Stomach smooth muscle (tissue), 2 donors: ENCODE measurements at regions not wholly inside any gene's neighbourhood (a gene's known extent, or its start where the extent isn't known, plus 50 kb on each side); places are given as distances from the start of the nearest gene placed in this dataset.
"Not testable (repeated sequence)": the region's sequence is repeated elsewhere in the genome, so short reads cannot be mapped to it uniquely, and the experiment has no call there.

ENCODE experiments used
- H3K27ac ChIP-seq: one replicate; pipeline ENCODE4 v1.7.0; 2013; ENCODE audit warnings: mild to moderate bottlenecking, low read length, inconsistent platforms
- H3K27me3 ChIP-seq, 2 donors: one replicate each; pipeline ENCODE4 v1.7.0; 2013; ENCODE audit warnings: low read length in 2 of 2; ENCODE audit not compliant: insufficient read depth in 2 of 2, control insufficient read depth in 1 of 2
- H3K36me3 ChIP-seq, 2 donors: one replicate each; pipeline ENCODE4 v1.7.0; 2013; ENCODE audit warnings: low read length in 2 of 2; ENCODE audit not compliant: control insufficient read depth in 2 of 2, insufficient read depth in 2 of 2
- H3K4me1 ChIP-seq: one replicate; pipeline ENCODE4 v1.7.0; 2013; ENCODE audit warnings: low read length; ENCODE audit not compliant: control insufficient read depth, insufficient read depth
- H3K4me3 ChIP-seq, 2 donors: one replicate each; pipeline ENCODE4 v1.7.0; 2013; ENCODE audit warnings: low read length in 2 of 2
- H3K9ac ChIP-seq, 2 donors: one replicate each; pipeline ENCODE4 v1.7.0; 2013; ENCODE audit warnings: low read length in 2 of 2, mild to moderate bottlenecking in 1 of 2
- H3K9me3 ChIP-seq, 2 donors: one replicate each; pipeline ENCODE4 v1.7.0; 2013; ENCODE audit warnings: low read length in 2 of 2; ENCODE audit not compliant: control insufficient read depth in 2 of 2
- donor health status: healthy.
- donor health status: Pancreatic carcinoma.

DNA sequence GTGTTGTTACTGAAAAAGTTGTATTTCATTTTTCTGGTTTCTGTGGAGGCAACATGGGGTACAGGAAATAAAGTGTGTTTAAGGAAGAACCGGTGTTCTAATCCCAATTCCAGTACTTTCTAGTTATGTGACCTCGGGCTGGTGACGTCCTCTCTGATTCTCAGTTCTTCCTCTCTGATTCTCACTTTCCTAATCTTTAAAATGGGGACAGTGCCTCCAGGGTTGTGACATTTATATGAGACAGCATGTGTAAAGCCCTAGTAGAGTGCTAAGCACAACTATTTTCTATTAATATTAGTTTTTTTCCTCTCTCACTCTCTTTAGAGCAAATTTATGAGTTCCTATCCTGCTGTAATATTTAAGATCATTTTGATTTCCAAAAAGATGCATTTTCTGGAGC is 50.9 kb upstream of the PTPDC1 start:
- Histone ChIP-seq H3K27me3 (no peaks in the 10 kb centered on the region), H3K9me3 (no peaks in the 10 kb centered on the region), H3K27ac (no peak overlapping the region), H3K36me3 (no peaks in the 10 kb centered on the region), H3K9ac (no peak overlapping the region), H3K4me3 (no peak overlapping the region), H3K4me1 (peaks cover 12% of the 10 kb centered on the region)

DNA sequence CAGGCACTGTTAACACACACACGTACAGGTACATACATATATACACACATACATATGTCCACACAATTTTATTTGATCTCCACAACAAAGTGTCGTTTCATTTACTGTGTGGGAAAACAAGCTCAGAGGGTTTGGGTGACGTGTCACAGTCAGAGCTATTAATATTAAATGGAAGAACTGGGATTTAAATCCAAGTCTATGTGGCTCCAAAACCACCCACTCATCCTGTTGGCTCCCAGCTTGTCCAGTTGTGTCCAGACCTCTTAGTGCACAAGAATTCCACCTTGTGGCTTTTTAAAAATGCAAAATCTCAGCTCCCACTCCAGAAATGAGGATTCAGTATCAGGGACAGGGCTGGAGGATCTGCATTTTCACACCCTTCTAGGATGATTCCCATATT is 52.3 kb upstream of the PTPDC1 start:
- Histone ChIP-seq H3K36me3 (no peaks in the 10 kb centered on the region), H3K4me3 (peak overlapping the region; percentile 65 to 96), H3K27ac (no peak overlapping the region), H3K4me1 (peaks cover 12% of the 10 kb centered on the region), H3K9me3 (no peaks in the 10 kb centered on the region), H3K9ac (peak overlapping the region in 1 of 2 donors; percentile 68), H3K27me3 (no peaks in the 10 kb centered on the region)

DNA sequence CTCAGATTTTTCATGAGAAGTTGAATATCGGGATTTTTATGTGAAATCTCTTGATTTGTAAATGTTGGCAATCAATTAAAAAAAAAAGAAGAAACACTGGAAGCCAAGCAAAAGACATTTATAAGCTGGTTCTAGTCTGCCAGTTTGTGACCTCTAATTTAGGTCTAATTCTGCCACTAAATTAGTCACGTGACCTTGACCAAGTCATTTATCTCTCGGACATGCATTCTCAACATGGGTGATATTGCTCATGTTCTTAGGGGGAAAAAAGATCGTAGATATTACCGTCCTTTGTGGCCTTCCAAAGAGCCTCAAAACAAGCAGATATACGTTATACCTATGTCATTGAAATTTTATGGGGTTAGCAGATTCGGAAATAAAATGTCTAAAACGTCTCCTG is 52.9 kb upstream of the PTPDC1 start:
- peak overlapping the region; percentile 68 to 83 for H3K9ac ChIP-seq
- peaks cover 12% of the 10 kb centered on the region for H3K4me1 ChIP-seq
- no peak overlapping the region for H3K27ac ChIP-seq
- H3K9me3 ChIP-seq, result no peaks in the 10 kb centered on the region
- peak overlapping the region; percentile 65 to 96 for H3K4me3 ChIP-seq
- no peaks in the 10 kb centered on the region for H3K27me3 ChIP-seq
- H3K36me3 ChIP-seq, result no peaks in the 10 kb centered on the region

DNA sequence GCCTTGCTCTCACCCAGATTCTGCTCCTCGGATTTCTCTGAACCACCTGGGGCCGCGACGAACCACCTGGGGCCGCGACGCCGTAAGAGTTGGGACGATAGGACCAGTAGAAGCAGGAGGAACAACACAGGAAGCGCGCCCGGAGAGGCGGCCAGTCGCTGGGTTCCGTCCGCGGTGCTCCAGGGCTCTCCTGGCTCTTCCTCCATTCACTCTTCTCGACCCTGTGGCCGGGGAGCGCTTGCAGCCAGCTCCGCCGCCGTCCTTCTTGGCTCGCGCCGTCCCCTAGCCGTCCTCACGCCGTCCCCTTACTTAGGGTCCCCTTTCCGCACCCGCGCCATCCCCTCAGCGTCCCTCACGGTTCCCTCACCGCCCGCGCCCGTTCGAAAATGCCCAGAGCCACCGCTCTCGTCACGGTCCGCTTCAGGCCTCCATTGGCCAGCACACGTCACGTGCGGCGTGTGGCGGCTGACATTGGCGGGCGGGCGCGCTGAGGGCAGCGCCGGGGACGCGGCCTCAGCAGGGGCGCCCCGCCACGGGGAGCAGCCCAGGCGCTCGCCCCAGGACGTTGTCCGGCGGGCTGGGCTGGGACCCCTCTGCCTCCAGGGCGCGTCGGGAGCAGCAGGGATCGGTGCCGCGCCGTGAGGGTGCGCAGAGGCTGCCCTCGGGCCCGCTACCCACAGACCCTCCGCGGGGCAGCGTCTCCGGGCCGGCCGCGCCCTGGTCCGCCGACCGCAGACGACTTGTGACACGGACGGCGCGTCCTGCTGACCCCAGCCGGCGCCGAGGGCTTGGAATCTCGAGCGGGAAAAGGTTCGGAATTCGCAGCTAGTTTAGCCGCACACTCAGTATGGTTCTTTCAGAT is 53.7 kb upstream of the PTPDC1 start:
- Histone ChIP-seq H3K9ac (peak overlapping the region; percentile 68 to 83), H3K9me3 (no peaks in the 10 kb centered on the region), H3K36me3 (no peaks in the 10 kb centered on the region), H3K27ac (peak overlapping the region; percentile 46), H3K4me3 (peak overlapping the region; percentile 65 to 96), H3K4me1 (peaks cover 12% of the 10 kb centered on the region), H3K27me3 (no peaks in the 10 kb centered on the region)

DNA sequence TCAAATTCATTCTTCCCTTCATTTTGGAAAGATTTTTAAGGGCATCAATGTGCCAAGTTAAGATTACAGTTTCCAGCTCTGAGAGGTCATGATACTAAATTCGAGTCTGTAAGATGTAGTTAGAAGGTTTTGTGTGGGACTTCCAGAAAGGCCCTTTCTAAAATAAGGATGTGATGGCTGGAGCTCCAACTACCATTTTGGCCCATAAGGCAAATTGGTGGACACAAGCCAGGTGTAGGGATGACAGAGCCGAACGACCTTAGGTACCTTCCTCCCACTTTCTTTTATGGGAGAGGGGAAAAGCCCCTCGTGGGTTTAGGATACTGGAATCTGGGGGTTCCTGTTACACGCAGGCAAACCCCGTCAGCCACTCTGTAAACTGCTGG is 54.3 kb upstream of the PTPDC1 start:
- H3K27ac ChIP-seq, result peak overlapping the region; percentile 46
- H3K9ac ChIP-seq, result peak overlapping the region; percentile 68 to 75
- H3K27me3 ChIP-seq, result no peaks in the 10 kb centered on the region
- H3K9me3 ChIP-seq, result no peaks in the 10 kb centered on the region
- peaks cover 12% of the 10 kb centered on the region for H3K4me1 ChIP-seq
- H3K36me3 ChIP-seq, result no peaks in the 10 kb centered on the region
- H3K4me3 ChIP-seq, result peak overlapping the region; percentile 65 to 96

DNA sequence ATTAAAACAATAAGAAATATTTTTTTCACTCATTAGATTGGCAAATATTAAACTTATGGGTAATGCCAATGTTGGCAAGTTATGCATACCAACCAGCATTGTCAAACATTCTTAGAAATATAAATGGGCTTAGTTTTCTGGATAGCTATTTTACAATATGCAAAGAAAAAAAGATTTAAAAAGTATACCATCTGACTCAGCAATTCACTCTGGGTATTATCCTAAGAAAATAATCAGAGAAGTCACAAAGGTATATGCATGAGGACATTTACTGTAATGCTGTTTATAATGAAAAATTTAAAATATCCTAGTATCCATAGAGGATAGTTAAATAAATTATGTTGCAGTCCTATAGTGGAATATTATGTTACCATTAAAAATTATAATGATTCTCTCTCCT is 57.4 kb upstream of the PTPDC1 start:
- Histone ChIP-seq H3K9me3 (no peaks in the 10 kb centered on the region), H3K4me3 (no peak overlapping the region), H3K4me1 (peaks cover 9% of the 10 kb centered on the region), H3K36me3 (no peaks in the 10 kb centered on the region), H3K27me3 (no peaks in the 10 kb centered on the region), H3K27ac (no peak overlapping the region), H3K9ac (no peak overlapping the region)

DNA sequence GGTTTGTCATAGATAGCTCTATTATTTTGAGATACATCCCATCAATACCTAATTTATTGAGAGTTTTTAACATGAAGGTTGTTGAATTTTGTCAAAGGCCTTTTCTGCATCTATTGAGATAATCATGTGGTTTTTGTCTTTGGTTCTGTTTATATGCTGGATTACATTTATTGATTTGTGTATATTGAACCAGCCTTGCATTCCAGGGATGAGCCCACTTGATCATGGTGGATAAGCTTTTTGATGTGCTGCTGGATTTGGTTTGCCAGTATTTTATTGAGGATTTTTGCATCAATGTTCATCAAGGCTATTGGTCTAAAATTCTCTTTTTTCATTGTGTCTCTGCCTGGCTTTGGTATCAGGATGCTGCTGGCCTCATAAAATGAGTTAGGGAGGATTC is 61.8 kb upstream of the PTPDC1 start:
- H3K9me3 ChIP-seq, H3K27ac ChIP-seq, H3K9ac ChIP-seq, H3K36me3 ChIP-seq, H3K27me3 ChIP-seq, H3K4me3 ChIP-seq: not testable (repeated sequence)
- peaks cover 15% of the 10 kb centered on the region for H3K4me1 ChIP-seq

DNA sequence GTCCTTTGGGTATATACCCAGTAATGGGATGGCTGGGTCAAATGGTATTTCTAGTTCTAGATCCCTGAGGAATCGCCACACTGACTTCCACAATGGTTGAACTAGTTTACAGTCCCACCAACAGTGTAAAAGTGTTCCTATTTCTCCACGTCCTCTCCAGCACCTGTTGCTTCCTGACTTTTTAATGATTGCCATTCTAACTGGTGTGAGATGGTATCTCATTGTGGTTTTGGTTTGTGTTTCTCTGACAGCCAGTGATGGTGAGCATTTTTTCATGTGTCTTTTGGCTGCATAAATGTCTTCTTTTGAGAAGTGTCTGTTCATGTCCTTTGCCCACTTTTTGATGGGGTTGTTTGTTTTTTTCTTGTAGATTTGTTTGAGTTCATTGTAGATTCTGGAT is 63.4 kb upstream of the PTPDC1 start:
- H3K27me3 ChIP-seq, result not testable (repeated sequence)

DNA sequence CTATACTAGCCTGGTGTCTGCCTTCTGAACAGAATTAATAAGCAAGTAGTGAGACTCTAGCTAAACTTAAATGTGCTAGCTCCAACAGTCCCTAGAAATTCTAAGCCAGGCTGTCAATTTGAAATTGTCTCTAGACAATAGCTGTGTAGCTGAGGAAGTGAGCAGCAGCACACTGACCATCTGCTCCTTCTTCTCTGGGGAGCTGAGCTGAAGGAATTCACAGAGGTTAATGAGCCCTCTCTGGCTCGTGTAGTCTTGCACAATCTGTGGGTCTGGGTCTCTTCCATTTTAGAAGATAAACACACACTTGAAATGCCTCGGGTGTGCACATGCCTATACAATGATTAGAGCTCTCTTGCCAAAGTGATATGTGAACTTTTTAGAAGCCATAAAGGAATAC is 63.5 kb upstream of the BARX1 start:
- Histone ChIP-seq H3K27ac (peak overlapping the region; percentile 49), H3K36me3 (no peaks in the 10 kb centered on the region), H3K4me1 (peaks cover 15% of the 10 kb centered on the region), H3K27me3 (no peaks in the 10 kb centered on the region), H3K9me3 (no peaks in the 10 kb centered on the region), H3K4me3 (peak overlapping the region in 1 of 2 donors; percentile 8), H3K9ac (no peak overlapping the region)

More for the DNA sequence above, 63.4 kb upstream of the PTPDC1 start:
- not testable (repeated sequence) for H3K36me3 ChIP-seq, H3K4me3 ChIP-seq, H3K9ac ChIP-seq, H3K9me3 ChIP-seq, H3K27ac ChIP-seq
- peaks cover 15% of the 10 kb centered on the region for H3K4me1 ChIP-seq

DNA sequence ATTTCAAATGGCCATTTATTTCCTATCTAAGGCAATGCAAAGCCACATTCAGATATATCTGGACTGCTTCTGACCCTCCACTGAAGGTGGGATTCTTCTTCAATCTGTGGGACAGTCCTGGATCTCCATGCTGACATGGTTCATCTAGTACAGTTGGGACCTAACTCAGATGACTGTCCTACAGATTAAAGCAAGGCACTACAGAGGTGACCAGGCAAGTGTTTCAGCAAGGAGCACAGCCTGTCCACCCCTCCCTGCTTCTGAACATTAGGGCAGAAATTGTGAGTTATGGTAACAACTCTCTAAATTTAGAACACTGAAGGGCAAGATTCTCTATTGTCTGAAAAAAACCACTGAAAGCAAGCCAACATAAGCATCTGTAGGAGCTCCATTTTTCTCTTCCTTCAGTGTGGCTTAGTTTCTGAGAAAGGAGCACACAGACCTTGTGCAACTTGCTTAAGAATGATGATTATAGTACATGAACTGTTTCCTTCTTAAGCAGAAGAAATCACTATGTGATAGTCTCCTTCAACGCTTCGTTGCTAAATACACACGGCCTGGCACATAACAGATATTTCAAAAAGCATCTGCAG is 62.9 kb upstream of the BARX1 start:
- Histone ChIP-seq H3K36me3 (no peaks in the 10 kb centered on the region), H3K9me3 (no peaks in the 10 kb centered on the region), H3K4me1 (peaks cover 15% of the 10 kb centered on the region), H3K9ac (peak overlapping the region; percentile 5 to 36), H3K4me3 (peak overlapping the region in 1 of 2 donors; percentile 40), H3K27ac (peak overlapping the region; percentile 49), H3K27me3 (no peaks in the 10 kb centered on the region)

DNA sequence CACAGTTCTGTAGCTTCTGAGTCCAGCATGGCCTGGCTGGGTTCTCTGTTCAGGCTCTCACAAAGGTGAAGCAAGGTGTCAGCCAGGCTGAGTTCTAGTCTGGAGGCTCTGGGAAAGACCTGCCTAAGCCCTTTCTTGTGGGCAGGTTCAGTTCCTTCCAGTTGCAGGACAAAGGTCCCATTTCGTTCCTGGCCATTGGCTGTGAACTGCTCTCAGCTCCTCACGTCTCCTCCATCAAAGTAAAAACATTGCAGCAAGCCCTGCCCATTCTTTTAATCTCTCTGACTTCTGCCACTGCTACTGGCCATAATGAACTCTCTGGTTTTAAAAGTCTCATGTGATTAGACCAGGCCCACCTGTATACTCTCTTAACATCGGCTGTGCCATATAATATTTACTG is 61.6 kb upstream of the BARX1 start:
- H3K27me3 ChIP-seq, result no peaks in the 10 kb centered on the region
- H3K27ac ChIP-seq, result no peak overlapping the region

More for the DNA sequence above, 61.6 kb upstream of the BARX1 start:
- Histone ChIP-seq H3K9me3 (no peaks in the 10 kb centered on the region), H3K36me3 (no peaks in the 10 kb centered on the region), H3K9ac (no peak overlapping the region), H3K4me1 (peaks cover 15% of the 10 kb centered on the region), H3K4me3 (no peak overlapping the region)
